ENCODE measurements at regions not wholly inside any gene's neighbourhood (a gene's known extent, or its start where the extent isn't known, plus 50 kb on each side); places are given as distances from the start of the nearest gene placed in this dataset.
A peak's percentile ranks its signal among the peaks of the same experiment; 100 is the strongest.

DNA sequence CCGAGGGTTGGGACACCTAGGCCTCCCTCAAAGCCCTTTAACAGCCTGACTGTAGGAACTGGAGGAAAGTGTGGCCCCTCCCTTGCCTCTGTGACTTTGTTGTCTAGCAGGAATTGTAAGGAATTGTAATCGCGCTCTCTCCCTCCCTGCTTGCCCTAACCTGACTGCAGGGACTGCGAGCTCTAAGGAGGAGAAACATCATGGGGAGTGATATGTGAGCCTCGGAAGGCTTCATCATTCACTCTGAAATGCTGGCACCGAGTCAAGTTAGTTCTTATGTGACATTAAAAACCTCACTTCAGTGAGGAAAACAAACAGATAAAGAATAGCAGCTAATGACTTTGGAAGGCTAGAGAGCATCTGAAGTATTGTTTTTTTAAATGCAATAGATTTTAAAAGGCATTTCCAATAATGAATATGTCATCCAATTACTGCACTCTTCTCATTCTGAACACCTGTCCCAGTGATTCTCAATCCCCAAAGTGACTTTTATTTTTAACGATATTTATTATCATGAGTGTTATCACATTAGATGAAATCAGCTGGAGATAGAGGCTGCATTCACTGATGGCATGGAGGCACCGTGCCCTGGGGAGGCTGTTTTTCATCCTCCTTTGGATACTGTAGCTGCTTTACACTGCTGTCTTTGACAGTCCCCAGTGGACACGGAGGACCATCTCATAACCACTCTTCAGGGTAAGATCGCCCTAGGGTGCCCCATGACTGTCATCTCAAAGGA lies 58.5 kb upstream of the NTM start:
- Histone ChIP-seq H3K27me3 (ENCODE audit: control insufficient read depth, insufficient read depth, low read length) (no peaks in the 10 kb centered on the region), H3K27ac (ENCODE audit: low read depth, low read length) (no peak overlapping the region), H3K9me3 (ENCODE audit: control insufficient read depth, insufficient read depth, low read length) (no peaks in the 10 kb centered on the region), H3K4me1 (ENCODE audit: control insufficient read depth, insufficient read depth, low read length) (peaks cover 9% of the 10 kb centered on the region), H3K36me3 (ENCODE audit: control insufficient read depth, insufficient read depth, low read length) (no peaks in the 10 kb centered on the region), H3K4me3 (ENCODE audit: low read depth, low read length) (no peak overlapping the region)
- DNase-seq (ENCODE audit: low read depth in 4 of 6, low spot score in 6 of 6) = peak in 1 of 6 donors; percentile 80
- WGBS (ENCODE audit: insufficient coverage) = 78% methylated on average over 4 of the region's 10 CpGs
